ENCODE measurements at regions not wholly inside any gene's neighbourhood (a gene's known extent, or its start where the extent isn't known, plus 50 kb on each side); places are given as distances from the start of the nearest gene placed in this dataset.

- no peak for TF ChIP-seq EZH2 (IDR thresholded peaks at IDR 0.05; ENCODE audit: borderline replicate concordance, low read length)
- no peak for TF ChIP-seq CTCF (IDR thresholded peaks at IDR 0.05; ENCODE audit: low read length)
Observed at GRCh38 chr7:52897713-52898112, 137.7 kb upstream of the POM121L12 start.

DNA sequence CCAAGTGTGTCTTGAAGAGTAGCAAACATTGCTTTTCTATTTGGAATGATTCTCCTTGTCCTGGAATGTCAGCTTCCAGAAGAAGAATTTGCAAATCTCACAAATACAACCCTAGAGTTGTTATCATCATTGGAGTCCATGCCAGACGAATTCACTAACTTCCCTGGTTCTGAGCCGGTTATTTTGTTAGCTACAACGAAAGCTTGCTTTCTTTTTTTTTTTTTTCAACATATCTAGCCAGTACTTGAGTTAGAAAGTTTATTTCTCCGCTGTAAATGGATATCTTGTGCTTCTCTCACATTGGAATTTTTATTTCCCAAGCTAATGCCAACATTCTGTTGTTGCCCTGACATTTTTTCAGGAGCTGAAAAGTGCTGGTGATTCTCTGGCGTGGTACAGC lies 138.1 kb upstream of the POM121L12 start:
- no peak overlapping the region for H3K9ac ChIP-seq (ENCODE audit: low read length)
- no peaks in the 10 kb centered on the region for H3K27me3 ChIP-seq (ENCODE audit: insufficient read depth, low read length)
- H3K27ac ChIP-seq (ENCODE audit: low read depth, low read length, poor library complexity, severe bottlenecking), result no peak overlapping the region
- no peak for TF ChIP-seq CTCF (IDR thresholded peaks at IDR 0.05; ENCODE audit: low read length)
- no peak for TF ChIP-seq EZH2 (IDR thresholded peaks at IDR 0.05; ENCODE audit: borderline replicate concordance, low read length)
- H3K9me2 ChIP-seq (ENCODE audit: low read depth, low read length), result no peaks in the 10 kb centered on the region
- H3K9me3 ChIP-seq (ENCODE audit: low read length), result peaks cover 1% of the 10 kb centered on the region
- peak overlapping the region; percentile 5; the same call in 1 of the 2 replicates for H3K4me2 ChIP-seq (ENCODE audit: low read length)
- H3K4me3 ChIP-seq (ENCODE audit: low read depth, low read length, poor library complexity, severe bottlenecking), result no peak overlapping the region
- no peaks in the 10 kb centered on the region for H3K36me3 ChIP-seq (ENCODE audit: insufficient read depth, low read length)
- H2AFZ ChIP-seq (ENCODE audit: low read length), result peak overlapping the region; percentile 32; the same call in 1 of the 2 replicates
- H3K4me1 ChIP-seq (ENCODE audit: insufficient read depth, low read length, severe bottlenecking), result peaks cover 34% of the 10 kb centered on the region
- H4K20me1 ChIP-seq (ENCODE audit: insufficient read depth, low read length), result no peaks in the 10 kb centered on the region
- no peaks in the 10 kb centered on the region for H3K79me2 ChIP-seq (ENCODE audit: insufficient read depth, low read length)
- no peaks in the 10 kb centered on the region for H3F3A ChIP-seq (ENCODE audit: insufficient read depth, low read length)

More at GRCh38 chr7:52897713-52898112, 137.7 kb upstream of the POM121L12 start:
- Histone ChIP-seq H3K27me3 (ENCODE audit: insufficient read depth, low read length) (no peaks in the 10 kb centered on the region), H3K9ac (ENCODE audit: low read length) (no peak overlapping the region), H3K79me2 (ENCODE audit: insufficient read depth, low read length) (no peaks in the 10 kb centered on the region), H4K20me1 (ENCODE audit: insufficient read depth, low read length) (no peaks in the 10 kb centered on the region), H3K4me3 (ENCODE audit: low read depth, low read length, poor library complexity, severe bottlenecking) (no peak overlapping the region), H3K36me3 (ENCODE audit: insufficient read depth, low read length) (no peaks in the 10 kb centered on the region), H3K4me2 (ENCODE audit: low read length) (no peak overlapping the region; the same call in 1 of the 2 replicates), H3K9me2 (ENCODE audit: low read depth, low read length) (no peaks in the 10 kb centered on the region), H3K27ac (ENCODE audit: low read depth, low read length, poor library complexity, severe bottlenecking) (no peak overlapping the region), H2AFZ (ENCODE audit: low read length) (peak overlapping the region; percentile 32; the same call in 1 of the 2 replicates), H3K4me1 (ENCODE audit: insufficient read depth, low read length, severe bottlenecking) (peaks cover 38% of the 10 kb centered on the region), H3F3A (ENCODE audit: insufficient read depth, low read length) (no peaks in the 10 kb centered on the region), H3K9me3 (ENCODE audit: low read length) (no peaks in the 10 kb centered on the region)

DNA sequence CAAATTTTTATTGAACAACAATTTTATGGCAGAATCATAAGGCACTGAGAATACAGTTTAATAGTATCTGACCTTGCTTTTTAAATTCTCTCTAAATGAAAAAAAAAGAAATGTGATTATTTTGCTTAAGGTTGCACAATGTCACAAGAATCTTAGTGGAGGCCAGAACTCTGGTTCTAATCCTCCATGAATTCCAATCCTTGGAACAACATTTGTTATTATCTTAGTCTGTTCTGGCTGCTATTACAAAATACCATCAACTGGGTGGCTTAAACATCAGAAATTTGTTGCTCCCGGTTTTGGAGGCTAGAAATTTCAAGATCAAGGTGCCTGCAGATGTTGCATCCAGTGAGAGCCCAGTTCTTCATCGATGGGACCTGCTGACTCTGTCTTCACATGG lies 158.2 kb upstream of the POM121L12 start:
- Histone ChIP-seq H3K9me2 (ENCODE audit: low read depth, low read length) (no peaks in the 10 kb centered on the region), H3K4me3 (ENCODE audit: low read depth, low read length, poor library complexity, severe bottlenecking) (no peak overlapping the region), H2AFZ (ENCODE audit: low read length) (peak overlapping the region; percentile 59), H3K27me3 (ENCODE audit: insufficient read depth, low read length) (no peaks in the 10 kb centered on the region), H3K79me2 (ENCODE audit: insufficient read depth, low read length) (no peaks in the 10 kb centered on the region), H3K27ac (ENCODE audit: low read depth, low read length, poor library complexity, severe bottlenecking) (no peak overlapping the region), H3K4me2 (ENCODE audit: low read length) (no peak overlapping the region), H4K20me1 (ENCODE audit: insufficient read depth, low read length) (no peaks in the 10 kb centered on the region), H3K9ac (ENCODE audit: low read length) (no peak overlapping the region), H3F3A (ENCODE audit: insufficient read depth, low read length) (no peaks in the 10 kb centered on the region), H3K9me3 (ENCODE audit: low read length) (no peaks in the 10 kb centered on the region), H3K36me3 (ENCODE audit: insufficient read depth, low read length) (no peaks in the 10 kb centered on the region), H3K4me1 (ENCODE audit: insufficient read depth, low read length, severe bottlenecking) (peaks cover 34% of the 10 kb centered on the region)
- TF ChIP-seq EZH2 (IDR thresholded peaks at IDR 0.05; ENCODE audit: borderline replicate concordance, low read length) (no peak), CTCF (IDR thresholded peaks at IDR 0.05; ENCODE audit: low read length) (no peak)

Measured in OCI-LY1 (cell line).